ENCODE measurements at regions not wholly inside any gene's neighbourhood (a gene's known extent, or its start where the extent isn't known, plus 50 kb on each side); places are given as distances from the start of the nearest gene placed in this dataset.
"Not testable (repeated sequence)": the region's sequence is repeated elsewhere in the genome, so short reads cannot be mapped to it uniquely, and the experiment has no call there.

DNA sequence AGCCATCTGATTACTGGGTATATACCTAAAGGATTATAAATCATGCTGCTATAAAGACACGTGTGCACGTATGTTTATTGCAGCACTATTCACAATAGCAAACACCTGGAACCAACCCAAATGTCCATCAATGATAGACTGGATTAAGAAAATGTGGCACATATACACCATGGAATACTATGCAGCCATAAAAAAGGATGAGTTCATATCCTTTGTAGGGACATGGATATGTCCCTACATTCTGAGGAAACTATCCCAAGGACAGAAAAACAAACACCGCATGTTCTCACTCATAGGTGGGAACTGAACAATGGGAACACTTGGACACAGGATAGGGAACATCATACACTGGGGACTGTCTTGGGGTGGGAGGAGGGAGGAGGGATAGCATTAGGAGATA lies 165.7 kb downstream of the CETN3 start:
- TF ChIP-seq, protein P1, sequence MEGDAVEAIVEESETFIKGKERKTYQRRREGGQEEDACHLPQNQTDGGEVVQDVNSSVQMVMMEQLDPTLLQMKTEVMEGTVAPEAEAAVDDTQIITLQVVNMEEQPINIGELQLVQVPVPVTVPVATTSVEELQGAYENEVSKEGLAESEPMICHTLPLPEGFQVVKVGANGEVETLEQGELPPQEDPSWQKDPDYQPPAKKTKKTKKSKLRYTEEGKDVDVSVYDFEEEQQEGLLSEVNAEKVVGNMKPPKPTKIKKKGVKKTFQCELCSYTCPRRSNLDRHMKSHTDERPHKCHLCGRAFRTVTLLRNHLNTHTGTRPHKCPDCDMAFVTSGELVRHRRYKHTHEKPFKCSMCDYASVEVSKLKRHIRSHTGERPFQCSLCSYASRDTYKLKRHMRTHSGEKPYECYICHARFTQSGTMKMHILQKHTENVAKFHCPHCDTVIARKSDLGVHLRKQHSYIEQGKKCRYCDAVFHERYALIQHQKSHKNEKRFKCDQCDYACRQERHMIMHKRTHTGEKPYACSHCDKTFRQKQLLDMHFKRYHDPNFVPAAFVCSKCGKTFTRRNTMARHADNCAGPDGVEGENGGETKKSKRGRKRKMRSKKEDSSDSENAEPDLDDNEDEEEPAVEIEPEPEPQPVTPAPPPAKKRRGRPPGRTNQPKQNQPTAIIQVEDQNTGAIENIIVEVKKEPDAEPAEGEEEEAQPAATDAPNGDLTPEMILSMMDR (IDR thresholded peaks at IDR 0.05 in 8 of 11, conservative IDR thresholded peaks at IDR 0.05 in 3 of 11), result not testable (repeated sequence)
- TF ChIP-seq POLR2A (IDR thresholded peaks at IDR 0.05), result not testable (repeated sequence)

All from spleen (tissue), 7 donors.